GM12873 (cell line): ENCODE measurements at regions not wholly inside any gene's neighbourhood (a gene's known extent, or its start where the extent isn't known, plus 50 kb on each side); places are given as distances from the start of the nearest gene placed in this dataset.
A peak's percentile ranks its signal among the peaks of the same experiment; 100 is the strongest.

Experiments used
- TF ChIP-seq, protein P1 (sequence below): IDR thresholded peaks from 2 replicates; pipeline ENCODE4 v1.5.1; 2012; ENCODE audit warnings: low read depth, mild to moderate bottlenecking, moderate library complexity, low read length, control low read depth; ENCODE audit not compliant: insufficient read depth; ENCODE audit errors: missing control alignments

DNA sequence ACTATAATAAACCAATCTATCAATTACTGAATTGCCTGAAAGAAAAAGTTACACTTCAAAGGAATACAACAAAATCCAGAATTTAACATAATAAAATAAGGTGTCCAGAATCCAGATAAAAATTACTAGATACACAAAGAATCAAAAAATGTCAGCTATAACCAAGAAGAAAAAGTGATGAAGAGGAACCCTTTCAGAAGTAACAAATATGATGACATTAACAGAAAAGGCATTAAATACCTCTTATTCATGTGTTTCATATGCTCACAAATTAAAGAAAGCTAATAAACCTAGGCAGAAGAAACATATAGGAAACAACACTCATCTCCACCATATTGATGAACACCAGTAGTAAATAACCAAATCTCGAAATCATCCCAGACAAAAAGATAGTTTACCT, 722.8 kb downstream of the ADCYAP1 start:
- TF ChIP-seq, protein P1, sequence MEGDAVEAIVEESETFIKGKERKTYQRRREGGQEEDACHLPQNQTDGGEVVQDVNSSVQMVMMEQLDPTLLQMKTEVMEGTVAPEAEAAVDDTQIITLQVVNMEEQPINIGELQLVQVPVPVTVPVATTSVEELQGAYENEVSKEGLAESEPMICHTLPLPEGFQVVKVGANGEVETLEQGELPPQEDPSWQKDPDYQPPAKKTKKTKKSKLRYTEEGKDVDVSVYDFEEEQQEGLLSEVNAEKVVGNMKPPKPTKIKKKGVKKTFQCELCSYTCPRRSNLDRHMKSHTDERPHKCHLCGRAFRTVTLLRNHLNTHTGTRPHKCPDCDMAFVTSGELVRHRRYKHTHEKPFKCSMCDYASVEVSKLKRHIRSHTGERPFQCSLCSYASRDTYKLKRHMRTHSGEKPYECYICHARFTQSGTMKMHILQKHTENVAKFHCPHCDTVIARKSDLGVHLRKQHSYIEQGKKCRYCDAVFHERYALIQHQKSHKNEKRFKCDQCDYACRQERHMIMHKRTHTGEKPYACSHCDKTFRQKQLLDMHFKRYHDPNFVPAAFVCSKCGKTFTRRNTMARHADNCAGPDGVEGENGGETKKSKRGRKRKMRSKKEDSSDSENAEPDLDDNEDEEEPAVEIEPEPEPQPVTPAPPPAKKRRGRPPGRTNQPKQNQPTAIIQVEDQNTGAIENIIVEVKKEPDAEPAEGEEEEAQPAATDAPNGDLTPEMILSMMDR = no peak

DNA sequence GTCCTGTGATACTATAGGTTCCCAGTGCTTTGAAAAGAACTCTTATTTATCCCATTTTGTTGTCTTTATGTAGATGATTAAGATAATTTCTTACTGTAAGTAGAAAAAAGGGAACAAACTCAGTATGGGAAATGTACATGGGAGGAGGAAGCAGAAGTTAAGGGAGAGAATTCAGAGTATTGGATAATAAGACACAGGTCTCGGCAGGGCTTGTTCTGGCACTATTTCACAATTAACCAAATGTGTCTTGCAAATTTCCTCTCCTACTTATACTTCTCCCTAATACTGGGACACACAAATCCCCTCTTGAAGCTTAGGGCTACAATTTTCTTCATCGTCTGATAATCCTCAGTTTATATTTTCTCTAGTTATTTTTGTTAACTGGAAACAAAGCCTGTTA, 744.0 kb downstream of the ADCYAP1 start:
- TF ChIP-seq, protein P1 = no peak

DNA sequence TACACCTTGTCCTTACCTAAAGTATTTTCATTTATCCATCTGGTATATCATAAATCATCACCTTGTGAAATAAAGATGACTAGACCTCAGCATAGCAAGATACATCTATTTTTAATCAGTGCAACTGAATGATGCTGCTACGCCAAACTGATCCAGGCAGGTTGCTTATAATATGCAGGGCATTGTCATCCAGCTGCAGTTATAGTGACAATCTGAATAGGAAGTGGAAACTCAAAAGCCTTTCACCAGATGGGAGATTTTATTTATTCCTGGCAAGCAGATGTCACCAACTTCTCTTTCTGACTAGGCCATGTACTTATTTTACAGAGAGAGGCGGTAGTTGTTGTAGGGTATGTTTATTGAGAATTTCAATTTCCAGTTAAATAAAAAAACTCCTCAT, 747.3 kb downstream of the ADCYAP1 start:
- TF ChIP-seq, protein P1 = no peak

DNA sequence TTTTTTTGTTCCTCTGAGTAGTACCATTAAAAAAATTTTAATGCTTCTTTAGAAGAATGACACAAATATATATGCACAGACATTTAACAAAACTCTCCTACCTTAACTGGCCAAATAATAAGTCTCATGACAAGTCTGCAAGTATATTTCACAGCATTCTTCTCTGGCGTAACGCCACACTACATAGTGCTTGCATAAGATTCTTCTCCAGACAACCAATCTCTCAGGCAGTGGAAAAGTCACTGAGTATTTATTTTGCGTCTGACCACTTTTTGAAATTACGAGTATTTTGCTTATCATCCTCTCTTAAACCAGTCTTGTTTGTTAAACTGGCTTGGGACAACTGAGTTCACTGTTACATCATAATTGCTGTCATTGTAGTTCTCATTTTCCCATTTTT, 749.2 kb downstream of the ADCYAP1 start:
- TF ChIP-seq, protein P1 = no peak

DNA sequence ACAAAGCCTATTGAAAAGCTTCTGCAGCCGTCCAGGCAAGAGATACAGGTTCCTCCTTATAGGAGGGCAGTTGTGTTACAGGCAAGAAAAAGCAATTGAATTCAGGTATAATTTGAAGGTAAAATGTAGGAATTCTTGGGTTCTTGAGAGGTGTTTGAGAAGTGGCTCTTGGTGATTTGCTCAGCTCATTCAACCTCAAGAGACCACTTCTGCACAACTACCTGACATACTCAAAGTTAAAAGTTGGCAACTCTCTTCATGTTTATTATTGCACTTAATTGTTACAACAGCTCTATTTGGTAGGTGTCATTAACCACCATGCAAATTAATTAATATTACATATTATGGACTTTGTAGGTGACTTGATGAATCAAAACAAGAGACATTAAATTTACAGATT, 753.2 kb downstream of the ADCYAP1 start:
- TF ChIP-seq, protein P1 = no peak

DNA sequence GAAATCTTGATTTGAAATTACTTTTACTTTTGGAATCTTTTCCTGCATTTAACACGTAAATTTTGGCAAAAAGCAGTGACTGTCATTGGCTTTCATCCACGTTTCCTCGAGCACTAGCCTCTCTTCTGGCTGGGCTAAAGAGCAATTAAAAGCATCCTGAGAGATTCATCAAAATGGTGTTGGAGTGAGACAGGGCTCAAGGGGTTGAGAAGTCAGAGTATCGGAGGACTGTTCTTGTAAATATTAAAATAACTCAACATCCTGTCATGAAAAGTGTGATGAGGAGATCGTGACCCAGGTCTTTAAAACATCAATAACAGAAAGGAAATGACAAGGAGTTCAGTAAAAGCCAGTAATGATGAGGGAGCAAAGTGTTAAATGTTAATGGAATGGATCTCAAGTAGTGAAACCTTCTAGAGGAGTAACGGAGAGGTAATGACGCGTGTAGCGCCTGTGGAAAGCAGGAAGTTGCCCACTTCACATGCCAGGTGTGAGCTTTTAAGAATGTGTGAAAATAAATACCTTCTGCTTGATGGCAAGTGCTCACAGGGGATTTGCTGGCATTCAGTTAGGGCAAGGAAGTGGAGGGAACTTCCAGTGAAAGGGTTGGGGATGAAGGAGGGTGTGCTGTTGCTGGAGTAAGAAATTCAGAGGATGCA, 754.4 kb downstream of the ADCYAP1 start:
- TF ChIP-seq, protein P1 = no peak

DNA sequence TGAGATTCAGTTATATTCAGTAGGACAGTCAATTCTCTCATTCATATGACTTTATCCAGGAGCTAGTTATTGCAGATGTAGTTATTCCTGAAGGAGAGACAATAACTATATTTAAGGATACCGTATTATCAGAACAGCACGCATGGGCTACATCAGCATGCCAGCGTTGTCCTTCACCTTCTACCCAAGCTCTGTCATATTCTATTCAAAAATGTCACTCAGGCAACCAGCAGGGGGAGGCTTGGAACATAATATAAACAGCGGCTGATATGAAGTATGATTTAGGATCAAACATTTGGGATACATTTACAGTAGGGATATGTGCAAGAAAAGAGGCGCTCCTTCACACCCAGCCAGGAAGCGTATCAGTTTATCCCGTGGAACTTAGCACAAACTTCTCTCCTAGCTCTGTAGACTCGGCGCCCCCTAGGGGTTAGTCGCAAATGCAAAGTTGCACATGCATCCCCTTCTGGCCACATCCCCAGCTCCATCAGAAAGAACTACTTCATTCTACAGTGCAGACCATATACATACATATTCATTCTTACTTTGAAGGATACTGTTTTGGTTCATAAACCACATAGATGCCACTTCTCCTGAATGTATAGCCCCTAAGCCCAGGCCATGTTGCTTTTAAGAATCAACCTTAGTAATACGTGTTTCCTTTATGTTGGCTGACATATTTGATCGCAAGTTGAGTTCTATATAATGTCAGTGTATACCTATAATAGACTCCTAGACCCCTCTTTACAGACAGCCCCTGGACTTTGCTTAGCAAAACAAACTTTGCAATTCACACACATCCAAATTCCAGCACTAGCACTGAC, 759.4 kb downstream of the ADCYAP1 start:
- TF ChIP-seq, protein P1 = peak; percentile 90
